ENCODE measurements at regions not wholly inside any gene's neighbourhood (a gene's known extent, or its start where the extent isn't known, plus 50 kb on each side); places are given as distances from the start of the nearest gene placed in this dataset.
"Not testable (repeated sequence)": the region's sequence is repeated elsewhere in the genome, so short reads cannot be mapped to it uniquely, and the experiment has no call there.

DNA sequence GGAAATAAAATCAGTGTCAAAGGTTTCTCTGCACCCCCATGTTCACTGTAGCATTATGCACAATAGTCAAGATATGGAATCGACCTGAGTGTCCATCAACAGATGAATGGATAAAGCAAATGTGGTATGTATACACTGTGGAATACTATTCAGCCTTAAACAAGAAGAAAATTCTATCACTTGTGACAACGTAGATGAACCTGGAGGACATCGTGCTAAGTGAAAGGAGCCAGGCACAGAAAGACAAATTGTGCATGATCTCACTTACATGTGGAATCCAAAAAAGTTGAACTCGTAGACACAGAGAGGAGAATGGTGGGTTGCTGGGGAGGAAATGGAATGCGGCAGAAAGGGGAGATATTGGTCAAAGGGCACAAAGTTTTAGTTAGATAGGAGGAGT is 136.3 kb upstream of the ESR1 start:
- no peak for DNase-seq

DNA sequence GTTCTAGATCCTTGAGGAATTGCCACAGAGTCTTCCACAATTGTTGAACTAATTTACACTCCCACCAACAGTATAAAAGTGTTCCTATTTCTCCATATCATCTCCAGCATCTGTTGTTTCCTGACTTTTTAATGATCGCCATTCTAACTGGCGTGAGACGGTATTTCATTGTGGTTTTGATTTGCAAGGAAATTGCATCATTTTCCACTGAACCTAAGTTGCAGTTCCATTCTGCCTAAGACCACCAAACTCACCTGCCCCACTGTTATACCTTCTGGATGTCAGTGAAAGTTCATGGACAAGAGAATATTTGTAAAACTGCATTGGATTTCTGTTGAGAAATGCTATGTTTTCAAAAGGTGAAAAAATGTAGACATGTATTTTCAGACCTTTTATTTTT is 132.9 kb upstream of the ESR1 start:
- DNase-seq: no peak

- peak; percentile 38 for DNase-seq
Observed at GRCh38 chr6:151675746-151676459, 131.6 kb upstream of the ESR1 start.

DNA sequence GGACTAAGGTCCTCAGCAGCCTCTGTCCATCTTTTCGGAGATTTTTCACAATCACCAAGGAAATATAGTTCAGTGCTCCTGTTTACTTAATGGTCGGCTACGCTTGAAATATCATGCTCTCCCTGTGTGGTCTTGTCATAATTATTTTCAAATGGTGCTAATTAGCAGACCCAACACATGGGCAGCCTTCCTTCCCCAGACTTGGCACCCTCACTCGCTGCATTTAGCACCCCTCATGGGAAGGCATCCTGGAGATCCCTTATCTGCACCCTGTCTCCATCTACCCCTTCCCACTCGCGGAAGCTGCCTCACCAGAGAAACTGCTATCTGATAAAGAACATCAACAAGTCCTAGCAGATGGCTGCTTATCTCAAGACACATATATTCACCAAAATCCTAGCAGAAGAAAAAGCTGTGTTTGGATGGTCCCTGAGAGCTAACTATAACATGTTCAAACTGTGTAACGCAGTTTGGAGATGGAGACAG is 131.0 kb upstream of the ESR1 start:
- DNase-seq: no peak

DNA sequence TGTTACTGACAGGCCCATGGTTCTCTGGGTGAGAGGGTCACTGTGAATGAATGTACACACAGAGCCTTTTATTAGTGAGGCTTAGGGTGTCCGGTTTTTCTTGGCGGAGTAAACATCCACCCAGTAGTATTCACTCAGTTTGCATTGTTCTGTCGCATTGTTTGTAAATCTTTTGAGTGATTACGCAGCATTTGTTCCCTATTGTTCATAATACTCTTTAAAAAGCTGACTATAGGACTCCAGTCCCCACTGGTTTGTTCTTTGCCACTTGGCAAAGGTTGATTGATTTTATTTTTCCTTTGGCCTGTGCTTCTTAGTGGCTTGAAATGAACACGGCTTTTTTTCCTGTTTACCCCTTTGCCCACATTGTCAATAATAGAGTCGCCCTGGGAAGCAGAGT is 130.1 kb upstream of the ESR1 start:
- DNase-seq: no peak

GRCh38 chr6:151679081-151679480 is 128.4 kb upstream of the ESR1 start:
- DNase-seq: no peak

DNA sequence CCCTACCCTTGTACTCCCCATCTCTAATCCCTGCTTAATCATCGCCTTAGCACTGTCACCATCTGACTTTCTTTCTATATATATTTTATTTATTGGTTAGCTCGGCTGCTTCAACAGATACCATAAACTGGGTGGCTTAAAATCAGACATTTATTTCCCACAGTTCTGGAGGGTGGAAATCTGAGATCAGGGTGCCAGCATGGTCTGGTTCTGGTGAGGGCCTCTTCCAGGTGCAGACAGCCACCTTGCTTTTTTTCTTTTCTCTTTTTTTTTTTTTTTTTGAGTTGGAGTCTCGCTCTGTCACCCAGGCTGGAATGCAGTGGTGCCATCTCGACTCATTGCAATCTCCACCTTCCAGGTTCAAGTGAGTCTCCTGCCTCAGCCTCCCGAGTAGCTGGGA is 127.5 kb upstream of the ESR1 start:
- no peak for DNase-seq

DNA sequence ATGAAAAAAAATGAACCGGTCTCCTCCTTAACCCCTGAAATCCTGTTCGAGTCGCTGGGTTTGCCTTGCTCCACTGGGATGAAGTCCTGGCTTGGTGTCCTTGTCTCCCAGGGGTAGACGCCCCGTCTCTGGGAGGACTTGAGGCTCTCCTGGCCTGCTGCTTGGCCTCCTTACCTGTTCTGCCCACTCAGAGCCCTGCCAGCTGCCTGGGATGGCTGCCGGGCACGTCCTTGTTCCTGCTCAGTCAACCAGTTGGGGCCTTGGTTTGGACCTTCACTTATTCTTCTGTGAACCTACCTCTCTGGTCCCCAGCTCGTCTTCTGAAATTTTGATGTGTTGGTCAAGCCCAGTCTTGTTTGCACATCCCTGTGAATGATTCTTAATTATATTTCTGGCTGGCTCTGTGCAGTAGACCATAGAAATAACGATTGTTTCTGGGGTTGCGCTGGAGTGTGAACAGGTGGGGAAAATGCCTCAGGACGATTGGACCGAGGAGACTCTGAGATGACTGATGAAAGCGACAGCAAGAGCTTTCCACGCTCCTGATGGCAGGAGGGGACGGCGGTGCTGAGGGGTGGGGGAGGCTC is 126.5 kb upstream of the ESR1 start:
- DNase-seq: no peak

GRCh38 chr6:151681433-151682059 is 125.9 kb upstream of the ESR1 start:
- DNase-seq: no peak

DNA sequence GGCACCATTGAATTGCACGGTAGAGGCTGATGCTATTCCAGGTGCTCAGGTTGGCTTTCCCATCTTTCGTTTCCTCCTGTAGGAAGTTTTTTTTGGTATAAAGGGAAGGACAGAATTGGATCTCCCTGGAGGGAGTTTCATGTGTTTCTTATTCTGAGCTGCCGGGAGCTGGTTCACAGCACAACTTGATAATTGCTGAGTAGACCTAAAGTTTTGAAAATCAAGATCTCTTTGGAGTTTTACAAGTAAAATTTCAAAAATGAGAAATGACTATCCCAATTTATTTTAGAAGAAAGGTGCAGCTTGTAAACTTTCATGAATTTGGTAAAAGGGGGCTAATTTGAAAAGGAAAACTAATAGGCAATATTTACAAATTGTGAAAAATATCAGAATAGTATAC is 125.2 kb upstream of the ESR1 start:
- no peak for DNase-seq

DNA sequence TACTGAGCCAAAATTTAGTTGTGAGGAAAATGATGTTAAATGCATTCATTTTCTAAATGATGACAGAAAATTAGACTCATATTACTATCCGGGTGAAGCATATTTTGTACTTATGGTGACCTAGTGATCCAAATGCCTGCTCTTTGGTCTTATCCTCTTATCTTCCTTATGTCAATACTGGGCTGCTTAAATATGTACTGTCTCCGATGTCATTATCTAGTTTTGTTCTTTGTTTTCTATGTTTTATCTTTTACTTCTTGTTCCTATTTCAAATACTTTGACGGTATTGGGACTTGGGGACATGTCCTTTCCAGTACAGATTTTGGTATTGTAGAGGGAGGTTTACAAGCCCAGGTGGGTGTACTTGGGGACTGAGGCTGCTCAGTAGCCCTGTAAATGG is 124.6 kb upstream of the ESR1 start:
- no peak for DNase-seq

GRCh38 chr6:151683381-151683780 is 124.1 kb upstream of the ESR1 start:
- no peak for DNase-seq

DNA sequence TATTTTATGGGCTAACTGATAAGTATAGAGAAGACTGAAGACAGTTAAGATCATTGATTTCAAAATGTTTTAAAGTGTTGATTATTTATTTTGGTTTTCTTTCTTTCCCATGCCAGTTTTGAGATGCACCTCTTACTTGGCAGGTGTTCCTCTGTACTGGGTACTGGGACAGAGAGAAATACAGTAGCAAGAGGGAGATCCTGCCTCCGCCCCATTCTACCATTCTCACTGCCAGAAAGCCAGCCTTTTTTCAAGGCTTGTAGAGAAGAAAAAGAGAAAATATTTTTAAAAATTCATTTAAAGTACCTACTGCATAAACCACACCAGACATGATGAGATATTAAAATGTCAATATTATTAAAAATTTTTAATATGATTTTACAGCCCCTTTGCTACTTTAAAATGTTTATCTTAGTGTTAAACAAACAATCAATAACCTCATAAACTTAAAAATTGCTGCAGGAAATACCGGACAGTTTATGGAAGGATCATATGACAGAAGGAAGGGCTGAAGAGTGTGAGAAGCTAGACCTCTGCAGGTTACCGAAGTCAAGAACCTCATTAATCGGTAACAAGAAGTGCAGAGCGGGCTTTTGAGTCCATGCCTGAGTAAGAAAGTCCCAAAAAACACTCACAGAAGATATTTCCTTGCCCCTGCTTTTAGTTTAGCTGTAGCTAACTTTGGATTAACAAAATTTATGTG is 117.8 kb upstream of the ESR1 start:
- no peak for DNase-seq

DNA sequence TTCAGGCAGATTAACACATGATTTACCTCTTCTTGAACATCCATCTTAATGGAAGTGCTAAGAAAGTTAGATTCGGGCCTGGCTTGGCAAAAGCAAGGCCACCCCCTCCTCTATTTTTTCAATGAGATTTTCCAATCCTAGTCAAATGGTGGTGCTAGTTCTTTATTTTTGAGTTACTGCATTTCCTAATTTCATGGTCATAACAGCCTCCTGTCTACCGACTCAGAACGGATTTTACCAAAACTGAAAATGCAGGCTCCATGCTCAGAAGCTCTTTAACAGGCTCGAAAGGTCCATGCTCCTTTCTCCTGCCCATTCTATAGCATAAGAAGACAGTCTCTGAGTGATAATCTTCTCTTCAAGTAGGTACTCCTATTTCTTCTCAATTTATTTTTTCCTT is 117.2 kb upstream of the ESR1 start:
- no peak for DNase-seq

DNA sequence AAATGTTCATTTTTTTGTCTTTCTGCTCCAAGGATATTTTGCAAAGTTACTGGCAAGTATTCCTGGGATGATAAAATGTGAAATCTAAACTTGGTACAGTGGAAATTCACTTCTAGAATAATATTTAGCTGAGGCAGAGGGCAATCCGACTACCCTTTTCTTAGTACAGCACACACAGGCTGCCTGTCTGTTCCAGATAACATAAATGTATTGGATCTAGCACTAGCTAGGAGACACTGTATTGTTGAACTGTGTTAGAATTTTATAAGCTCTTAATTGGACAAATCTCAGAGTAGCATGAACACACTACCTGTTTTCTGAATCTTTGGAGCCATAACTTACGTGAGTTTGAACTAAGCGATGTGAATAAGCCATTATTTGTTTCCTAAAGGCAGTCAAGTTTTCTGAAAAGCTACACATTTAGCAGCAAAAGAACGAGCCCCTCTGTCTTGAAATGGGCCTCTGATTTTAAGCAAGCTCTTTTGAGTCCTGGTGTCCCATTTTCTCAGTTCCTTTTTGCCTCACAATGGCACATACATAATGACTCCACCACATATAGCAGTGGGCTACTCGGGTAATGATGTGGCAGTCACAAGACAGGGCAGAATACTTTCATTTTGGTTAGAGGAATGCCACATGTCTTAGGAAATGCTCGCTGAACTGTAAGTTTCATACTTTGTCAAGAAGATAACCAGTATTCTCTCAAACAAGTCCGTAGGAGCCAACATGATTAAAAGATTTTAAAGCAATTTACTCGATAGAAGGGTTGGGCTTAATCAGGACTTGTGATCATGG is 116.5 kb upstream of the ESR1 start:
- DNase-seq: no peak

DNA sequence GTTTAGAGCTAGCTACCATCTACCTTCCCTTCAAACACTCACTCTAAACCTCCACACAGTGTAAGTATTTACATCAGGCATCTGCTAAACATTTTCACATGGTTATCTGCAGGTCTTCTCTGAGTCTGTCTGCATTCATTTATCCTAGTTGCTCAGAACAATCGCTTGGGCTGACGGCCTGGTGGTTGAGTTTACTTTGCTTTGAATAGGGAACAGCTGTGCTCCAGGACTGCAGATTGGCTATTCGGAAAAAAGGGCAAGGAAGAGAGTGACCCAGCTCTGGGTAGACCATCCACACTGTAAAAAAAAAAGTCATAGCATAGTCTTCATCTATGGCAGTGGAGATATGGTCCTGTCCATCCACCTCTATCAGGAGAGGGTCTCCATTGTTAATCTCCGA is 115.3 kb upstream of the ESR1 start:
- no peak for DNase-seq

- DNase-seq: no peak
Observed at GRCh38 chr6:151693366-151693765, 114.1 kb upstream of the ESR1 start.

DNA sequence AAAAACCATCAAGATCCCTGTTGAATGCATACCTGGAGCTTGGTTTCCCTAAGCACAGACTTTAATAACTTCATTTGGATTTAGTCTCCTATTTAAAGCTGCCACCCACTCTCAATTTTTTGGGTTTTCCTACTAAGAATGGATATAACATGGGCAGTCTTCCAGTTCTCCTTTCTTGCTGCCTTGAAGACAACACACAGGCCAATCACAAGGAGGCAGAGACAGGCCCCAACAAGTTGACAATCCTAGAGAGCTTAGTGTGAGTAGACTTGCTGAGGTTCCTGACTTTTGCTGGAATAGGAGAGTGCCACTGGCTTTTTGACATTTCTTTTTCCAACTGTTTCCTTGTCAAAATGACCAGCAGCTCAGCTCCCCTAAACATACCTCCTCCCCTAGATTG is 112.3 kb upstream of the ESR1 start:
- no peak for DNase-seq

DNA sequence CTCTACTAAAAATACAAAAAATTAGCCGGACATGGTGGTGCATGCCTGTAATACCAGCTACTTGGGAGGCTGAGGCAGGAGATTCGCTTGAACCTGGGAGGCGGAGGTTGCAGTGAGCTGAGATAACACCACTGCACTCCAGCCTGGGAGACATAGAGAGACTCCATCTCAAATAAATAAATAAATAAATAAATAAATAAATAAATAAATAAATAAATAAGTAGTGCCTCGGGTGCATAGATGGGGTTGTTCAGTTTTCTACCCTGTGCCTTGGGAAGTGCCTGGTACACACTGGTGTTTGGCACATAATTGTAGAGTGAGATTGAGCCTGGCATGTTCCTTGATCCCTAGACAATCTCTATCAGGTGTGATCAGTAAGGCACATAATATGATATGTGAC is 111.2 kb upstream of the ESR1 start:
- DNase-seq: not testable (repeated sequence)

GRCh38 chr6:151698931-151699700 is 108.4 kb upstream of the ESR1 start:
- DNase-seq: no peak

DNA sequence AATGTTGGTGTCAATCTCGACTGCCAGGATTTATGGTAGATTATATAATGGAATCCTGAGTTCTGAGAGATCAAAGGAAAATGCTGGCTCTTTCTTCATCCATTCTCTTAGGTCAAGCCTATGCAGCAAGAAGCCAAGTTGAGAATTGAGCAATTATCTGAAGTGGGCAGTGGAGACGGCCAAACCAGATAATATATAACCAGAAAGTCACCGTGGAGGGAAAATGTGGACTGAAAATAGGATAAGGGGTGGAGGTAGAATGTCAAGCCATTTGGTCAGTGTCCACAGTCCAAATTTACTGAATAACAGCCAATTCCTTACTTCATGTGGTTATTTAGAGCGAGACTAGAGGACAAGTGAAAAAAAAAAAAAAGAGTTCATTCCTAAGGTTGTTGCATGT is 107.8 kb upstream of the ESR1 start:
- DNase-seq: no peak

GRCh38 chr6:151701911-151702562 is 105.4 kb upstream of the ESR1 start:
- DNase-seq: no peak
